ENCODE measurements at regions not wholly inside any gene's neighbourhood (a gene's known extent, or its start where the extent isn't known, plus 50 kb on each side); places are given as distances from the start of the nearest gene placed in this dataset.

DNA sequence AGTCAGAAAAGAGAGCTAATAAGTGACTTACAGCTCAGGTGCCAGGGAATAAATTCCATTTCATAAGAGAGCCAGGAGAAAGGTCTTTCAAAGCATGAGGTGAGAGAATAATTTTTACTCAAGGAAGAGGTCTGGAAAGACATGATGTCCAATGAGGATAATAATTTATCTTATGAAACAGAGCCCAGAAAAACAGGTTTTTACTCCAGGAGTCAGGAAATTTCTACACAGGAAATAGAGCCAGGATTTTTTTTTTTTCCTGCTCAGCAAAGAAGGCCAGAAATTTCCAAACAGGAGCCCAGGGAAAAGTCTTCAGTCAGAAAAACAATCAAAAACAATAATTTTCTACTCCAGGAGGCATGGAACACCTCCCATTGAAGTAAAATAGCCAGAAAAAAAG, 1185.7 kb upstream of the TSPY4 start:
- no peak overlapping the region for H3K27ac Mint-ChIP-seq
- H3K4me1 Mint-ChIP-seq, result no peaks in the 10 kb centered on the region
- CTCF ChIA-PET (ENCODE audit: partially characterized antibody), result no interaction called here
- POLR2A ChIA-PET (ENCODE audit: partially characterized antibody), result no interaction called here
- no peaks in the 10 kb centered on the region for H3K36me3 Mint-ChIP-seq
- H3K4me3 Mint-ChIP-seq, result no peak overlapping the region
- no peak for DNase-seq
- Histone ChIP-seq H3K4me3 (ENCODE audit: low read length in 2 of 2) (no peak overlapping the region), H3K9me3 (ENCODE audit: control insufficient read depth in 1 of 2, low read length in 2 of 2) (no peaks in the 10 kb centered on the region), H3K36me3 (ENCODE audit: insufficient read depth, low read length) (no peaks in the 10 kb centered on the region), H3K27me3 (ENCODE audit: insufficient read depth, low read length) (no peaks in the 10 kb centered on the region), H3K27ac (ENCODE audit: low read depth, low read length) (no peak overlapping the region), H3K4me1 (ENCODE audit: insufficient read depth, low read length) (no peaks in the 10 kb centered on the region)
- intact Hi-C loops (cut with micrococcal nuclease), result no loop called here
- H3K27me3 Mint-ChIP-seq, result peaks cover 0 to 2% of the 10 kb centered on the region in 2 donors
- no peaks in the 10 kb centered on the region for H3K9me3 Mint-ChIP-seq

DNA sequence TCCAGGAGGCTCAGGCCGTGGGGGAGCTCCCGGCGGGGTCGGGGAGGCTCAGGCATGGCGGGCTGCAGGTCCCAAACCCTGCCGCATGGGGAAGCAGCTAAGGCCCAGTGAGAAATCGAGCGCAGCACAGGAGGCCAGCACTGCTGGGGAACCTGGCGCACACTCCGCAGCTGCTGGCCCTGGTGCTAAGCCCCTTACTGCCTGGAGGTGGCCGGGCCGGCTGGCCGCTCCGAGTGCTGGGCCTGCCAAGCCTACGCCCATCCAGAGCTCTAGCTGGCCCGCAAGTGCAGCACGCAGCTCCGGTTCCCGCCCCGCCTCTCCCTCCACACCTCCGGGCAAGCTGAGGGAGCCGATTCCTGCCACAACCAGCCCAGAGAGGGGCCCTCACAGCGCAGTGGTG, 1208.7 kb upstream of the TSPY4 start:
- Histone ChIP-seq H3K9me3 (ENCODE audit: control insufficient read depth in 1 of 2, low read length in 2 of 2) (no peaks in the 10 kb centered on the region), H3K36me3 (ENCODE audit: insufficient read depth, low read length) (no peaks in the 10 kb centered on the region), H3K4me3 (ENCODE audit: low read length in 2 of 2) (no peak overlapping the region), H3K27me3 (ENCODE audit: insufficient read depth, low read length) (no peaks in the 10 kb centered on the region), H3K4me1 (ENCODE audit: insufficient read depth, low read length) (no peaks in the 10 kb centered on the region), H3K27ac (ENCODE audit: low read depth, low read length) (no peak overlapping the region)
- ChIA-PET POLR2A (ENCODE audit: partially characterized antibody) (no interaction called here), CTCF (ENCODE audit: partially characterized antibody) (no interaction called here)
- Mint-ChIP-seq H3K4me1 (no peaks in the 10 kb centered on the region), H3K27me3 (peaks cover 0 to 2% of the 10 kb centered on the region in 2 donors), H3K4me3 (no peak overlapping the region), H3K27ac (no peak overlapping the region), H3K36me3 (no peaks in the 10 kb centered on the region), H3K9me3 (no peaks in the 10 kb centered on the region)
- intact Hi-C loops (cut with micrococcal nuclease), result no loop called here
- no peak for DNase-seq

DNA sequence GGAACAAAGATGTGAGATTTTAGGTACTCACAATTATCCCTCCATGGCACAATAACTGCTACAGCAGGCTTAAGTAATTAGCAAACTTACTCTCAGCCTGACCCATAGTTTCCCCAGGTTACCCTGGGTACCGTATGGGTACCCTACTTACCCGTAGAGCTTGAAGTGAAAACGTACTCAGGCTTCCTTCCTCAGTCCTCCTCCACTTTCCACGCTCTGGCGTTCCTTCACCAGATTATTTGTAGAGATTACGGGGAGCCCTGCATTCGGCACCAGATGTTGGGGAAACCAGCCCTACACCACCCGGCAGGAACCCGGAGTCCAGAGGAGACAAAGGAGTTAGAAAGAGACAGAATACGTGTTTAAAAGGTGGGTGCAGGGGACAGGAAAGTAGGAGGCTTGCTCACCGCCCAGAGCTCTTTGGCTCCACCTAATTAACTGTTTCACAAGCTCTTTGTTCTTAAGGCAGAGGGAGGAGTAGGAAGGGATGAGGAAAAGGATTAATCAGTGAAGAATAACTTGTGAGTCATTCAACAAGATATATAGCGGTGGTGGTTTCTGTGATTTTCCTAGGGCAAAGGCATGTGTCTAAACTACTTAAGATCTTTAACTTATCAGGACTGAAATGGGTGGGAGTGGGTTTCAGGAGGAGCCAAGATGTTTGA, 1211.2 kb upstream of the TSPY4 start:
- no peak for DNase-seq
- Histone ChIP-seq H3K4me1 (ENCODE audit: insufficient read depth, low read length) (no peaks in the 10 kb centered on the region), H3K9me3 (ENCODE audit: control insufficient read depth in 1 of 2, low read length in 2 of 2) (no peaks in the 10 kb centered on the region), H3K27ac (ENCODE audit: low read depth, low read length) (no peak overlapping the region), H3K36me3 (ENCODE audit: insufficient read depth, low read length) (no peaks in the 10 kb centered on the region), H3K4me3 (ENCODE audit: low read length in 2 of 2) (no peak overlapping the region), H3K27me3 (ENCODE audit: insufficient read depth, low read length) (no peaks in the 10 kb centered on the region)
- ChIA-PET POLR2A (ENCODE audit: partially characterized antibody) (no interaction called here), CTCF (ENCODE audit: partially characterized antibody) (no interaction called here)
- intact Hi-C loops (cut with micrococcal nuclease), result no loop called here
- peaks cover 0 to 2% of the 10 kb centered on the region in 2 donors for H3K27me3 Mint-ChIP-seq
- H3K9me3 Mint-ChIP-seq, result no peaks in the 10 kb centered on the region
- no peaks in the 10 kb centered on the region for H3K36me3 Mint-ChIP-seq
- H3K4me3 Mint-ChIP-seq, result no peak overlapping the region
- H3K27ac Mint-ChIP-seq, result no peak overlapping the region
- H3K4me1 Mint-ChIP-seq, result no peaks in the 10 kb centered on the region

DNA sequence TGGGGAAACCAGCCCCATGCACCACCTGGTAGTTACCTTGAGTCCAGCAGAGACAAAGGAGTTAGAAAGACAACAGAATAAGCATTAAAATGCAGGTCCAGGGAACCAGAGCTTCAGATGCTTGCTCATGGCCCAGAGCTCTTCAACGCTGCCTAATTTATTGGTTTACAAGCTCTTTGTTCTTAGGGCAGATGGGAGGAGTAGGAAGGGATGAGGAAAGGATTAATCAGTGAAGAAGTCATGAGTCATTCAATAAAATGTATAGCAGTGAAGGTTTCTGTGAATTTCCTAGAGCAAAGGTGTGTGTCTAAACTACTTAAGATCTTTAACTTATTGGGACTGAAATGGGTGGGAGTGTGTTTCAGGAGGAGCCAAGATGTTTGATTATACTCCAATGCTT, 1210.3 kb upstream of the AMELY start:
- POLR2A ChIA-PET (ENCODE audit: partially characterized antibody), result no interaction called here
- Histone ChIP-seq H3K27me3 (ENCODE audit: insufficient read depth, low read length) (no peaks in the 10 kb centered on the region), H3K36me3 (ENCODE audit: insufficient read depth, low read length) (no peaks in the 10 kb centered on the region), H3K27ac (ENCODE audit: low read depth, low read length) (no peak overlapping the region), H3K9me3 (ENCODE audit: control insufficient read depth in 1 of 2, low read length in 2 of 2) (no peaks in the 10 kb centered on the region), H3K4me3 (ENCODE audit: low read length in 2 of 2) (no peak overlapping the region), H3K4me1 (ENCODE audit: insufficient read depth, low read length) (no peaks in the 10 kb centered on the region)
- intact Hi-C loops (cut with micrococcal nuclease), result no loop called here
- Mint-ChIP-seq H3K4me1 (no peaks in the 10 kb centered on the region), H3K4me3 (no peak overlapping the region), H3K27ac (no peak overlapping the region), H3K9me3 (no peaks in the 10 kb centered on the region), H3K27me3 (peaks cover 0 to 2% of the 10 kb centered on the region in 2 donors), H3K36me3 (no peaks in the 10 kb centered on the region)
- CTCF ChIA-PET (ENCODE audit: partially characterized antibody), result no interaction called here
- DNase-seq, result no peak

DNA sequence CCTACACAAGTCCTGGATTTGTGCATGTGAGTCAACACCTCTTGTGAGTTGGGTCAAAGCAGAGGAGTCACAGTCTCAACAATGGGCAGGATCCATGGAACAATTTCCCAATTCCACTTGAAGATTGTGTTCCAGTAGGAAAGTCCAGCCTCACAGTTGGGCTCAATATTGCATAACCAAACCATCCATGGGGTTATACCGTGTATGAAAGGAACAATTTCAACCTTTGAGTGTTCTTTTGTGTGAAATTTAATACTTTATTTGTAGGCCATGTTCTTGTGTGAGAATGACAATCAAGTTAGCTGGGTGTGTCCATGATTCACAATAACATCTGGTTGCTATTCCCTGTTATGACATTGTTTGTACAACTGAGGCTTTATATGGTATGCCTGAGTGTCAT, 1182.9 kb upstream of the AMELY start:
- no peaks in the 10 kb centered on the region for H3K9me3 Mint-ChIP-seq
- no peaks in the 10 kb centered on the region for H3K27me3 Mint-ChIP-seq
- no peak overlapping the region for H3K4me3 ChIP-seq (ENCODE audit: low read length in 2 of 2)
- DNase-seq, result no peak
- no peaks in the 10 kb centered on the region for H3K4me1 ChIP-seq (ENCODE audit: insufficient read depth, low read length)
- H3K27me3 ChIP-seq (ENCODE audit: insufficient read depth, low read length), result no peaks in the 10 kb centered on the region
- ChIA-PET POLR2A (ENCODE audit: partially characterized antibody) (no interaction called here), CTCF (ENCODE audit: partially characterized antibody) (no interaction called here)
- H3K27ac ChIP-seq (ENCODE audit: low read depth, low read length), result no peak overlapping the region
- H3K36me3 ChIP-seq (ENCODE audit: insufficient read depth, low read length), result no peaks in the 10 kb centered on the region
- intact Hi-C loops (cut with micrococcal nuclease), result no loop called here
- H3K27ac Mint-ChIP-seq, result no peak overlapping the region
- H3K4me3 Mint-ChIP-seq, result no peak overlapping the region
- H3K9me3 ChIP-seq (ENCODE audit: control insufficient read depth in 1 of 2, low read length in 2 of 2), result no peaks in the 10 kb centered on the region
- H3K36me3 Mint-ChIP-seq, result no peaks in the 10 kb centered on the region
- H3K4me1 Mint-ChIP-seq, result no peaks in the 10 kb centered on the region

DNA sequence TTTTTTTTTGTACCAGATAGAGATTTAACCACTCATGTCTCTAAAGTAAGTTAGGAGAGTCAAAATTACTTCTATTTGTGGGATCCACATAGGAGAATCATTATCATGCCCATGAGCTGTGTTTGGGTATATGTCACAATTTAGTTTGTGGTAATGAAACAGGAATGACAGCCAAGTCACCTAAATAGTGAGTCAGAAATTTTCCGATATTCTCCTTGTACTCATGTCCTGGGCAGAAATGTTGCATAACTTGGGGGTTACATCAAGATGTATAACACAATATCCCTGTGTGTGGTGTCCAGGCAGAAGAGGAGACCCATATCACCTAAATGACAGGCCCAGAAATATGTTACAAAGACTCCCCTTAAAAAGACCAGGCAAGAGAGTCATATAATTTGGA, 1181.4 kb upstream of the AMELY start:
- no peak for DNase-seq
- Mint-ChIP-seq H3K27me3 (no peaks in the 10 kb centered on the region), H3K36me3 (no peaks in the 10 kb centered on the region), H3K4me3 (no peak overlapping the region), H3K9me3 (no peaks in the 10 kb centered on the region), H3K4me1 (no peaks in the 10 kb centered on the region), H3K27ac (no peak overlapping the region)
- H3K36me3 ChIP-seq (ENCODE audit: insufficient read depth, low read length), result no peaks in the 10 kb centered on the region
- H3K9me3 ChIP-seq (ENCODE audit: control insufficient read depth in 1 of 2, low read length in 2 of 2), result no peaks in the 10 kb centered on the region
- no peaks in the 10 kb centered on the region for H3K27me3 ChIP-seq (ENCODE audit: insufficient read depth, low read length)
- no peaks in the 10 kb centered on the region for H3K4me1 ChIP-seq (ENCODE audit: insufficient read depth, low read length)
- intact Hi-C loops (cut with micrococcal nuclease), result no loop called here
- ChIA-PET CTCF (ENCODE audit: partially characterized antibody) (no interaction called here), POLR2A (ENCODE audit: partially characterized antibody) (no interaction called here)
- no peak overlapping the region for H3K27ac ChIP-seq (ENCODE audit: low read depth, low read length)
- no peak overlapping the region for H3K4me3 ChIP-seq (ENCODE audit: low read length in 2 of 2)

DNA sequence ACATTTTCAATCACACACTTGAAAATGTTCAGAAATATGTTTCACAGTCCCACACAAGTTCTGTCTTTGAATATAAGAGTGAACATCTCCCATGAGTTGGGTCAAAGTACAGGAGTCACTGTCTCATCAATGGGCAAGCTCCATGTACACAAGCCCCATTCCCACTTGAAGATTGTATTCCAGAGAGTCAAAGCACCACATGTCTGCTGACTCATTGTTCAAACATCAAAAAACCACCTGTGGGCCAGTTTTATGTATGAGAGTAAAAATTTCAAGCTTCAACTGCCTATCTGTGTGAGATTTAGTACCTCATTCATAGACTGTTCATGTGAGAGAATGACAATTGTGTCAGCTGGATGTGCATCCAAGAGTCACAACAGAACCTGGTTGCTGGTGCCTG, 1174.4 kb upstream of the AMELY start:
- Histone ChIP-seq H3K4me1 (ENCODE audit: insufficient read depth, low read length) (no peaks in the 10 kb centered on the region), H3K27ac (ENCODE audit: low read depth, low read length) (no peak overlapping the region), H3K36me3 (ENCODE audit: insufficient read depth, low read length) (no peaks in the 10 kb centered on the region), H3K9me3 (ENCODE audit: control insufficient read depth in 1 of 2, low read length in 2 of 2) (no peaks in the 10 kb centered on the region), H3K27me3 (ENCODE audit: insufficient read depth, low read length) (no peaks in the 10 kb centered on the region), H3K4me3 (ENCODE audit: low read length in 2 of 2) (no peak overlapping the region)
- POLR2A ChIA-PET (ENCODE audit: partially characterized antibody), result no interaction called here
- no peak overlapping the region for H3K4me3 Mint-ChIP-seq
- intact Hi-C loops (cut with micrococcal nuclease), result no loop called here
- DNase-seq, result no peak
- CTCF ChIA-PET (ENCODE audit: partially characterized antibody), result no interaction called here
- no peaks in the 10 kb centered on the region for H3K36me3 Mint-ChIP-seq
- H3K27ac Mint-ChIP-seq, result no peak overlapping the region
- H3K27me3 Mint-ChIP-seq, result peaks cover 0 to 3% of the 10 kb centered on the region in 2 donors
- peaks cover 0 to 3% (median 0%) of the 10 kb centered on the region in 8 donors for H3K9me3 Mint-ChIP-seq
- H3K4me1 Mint-ChIP-seq, result no peaks in the 10 kb centered on the region

DNA sequence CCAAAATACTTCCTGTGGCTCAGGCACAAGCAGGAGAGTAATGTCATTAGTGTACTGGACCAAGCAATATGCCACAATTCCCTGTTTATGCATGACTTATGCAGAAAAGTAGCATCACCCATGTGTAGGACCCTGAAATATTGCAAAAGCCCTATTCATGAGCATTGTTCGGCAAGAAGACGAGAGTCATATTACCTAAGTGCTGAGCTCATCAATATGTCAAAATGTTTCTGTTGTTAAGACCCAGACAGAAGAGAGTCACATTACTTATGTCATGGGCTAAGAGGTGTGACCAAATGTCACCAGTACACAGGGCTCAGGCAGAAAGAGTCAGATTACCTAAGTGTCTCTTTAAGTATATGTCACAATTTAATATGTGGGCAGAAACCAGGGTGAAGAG, 1172.6 kb upstream of the AMELY start:
- H3K9me3 ChIP-seq (ENCODE audit: control insufficient read depth in 1 of 2, low read length in 2 of 2), result no peaks in the 10 kb centered on the region
- H3K36me3 ChIP-seq (ENCODE audit: insufficient read depth, low read length), result no peaks in the 10 kb centered on the region
- no peak overlapping the region for H3K27ac ChIP-seq (ENCODE audit: low read depth, low read length)
- Mint-ChIP-seq H3K4me1 (no peaks in the 10 kb centered on the region), H3K36me3 (no peaks in the 10 kb centered on the region), H3K27ac (no peak overlapping the region), H3K4me3 (no peak overlapping the region), H3K9me3 (peaks cover 0 to 4% (median 0%) of the 10 kb centered on the region in 8 donors), H3K27me3 (peaks cover 0 to 3% of the 10 kb centered on the region in 2 donors)
- no peak overlapping the region for H3K4me3 ChIP-seq (ENCODE audit: low read length in 2 of 2)
- H3K27me3 ChIP-seq (ENCODE audit: insufficient read depth, low read length), result no peaks in the 10 kb centered on the region
- ChIA-PET CTCF (ENCODE audit: partially characterized antibody) (no interaction called here), POLR2A (ENCODE audit: partially characterized antibody) (no interaction called here)
- intact Hi-C loops (cut with micrococcal nuclease), result no loop called here
- no peaks in the 10 kb centered on the region for H3K4me1 ChIP-seq (ENCODE audit: insufficient read depth, low read length)
- no peak for DNase-seq
